B cell (primary cell): ENCODE measurements at regions not wholly inside any gene's neighbourhood (a gene's known extent, or its start where the extent isn't known, plus 50 kb on each side); places are given as distances from the start of the nearest gene placed in this dataset.

Source experiments
- ATAC-seq: fragments of 200-7000 bp; cut with Tn5 transposase; one replicate; pipeline ENCODE4 v1.10.0; 2021; ENCODE audit warnings: low read depth, mild to moderate bottlenecking, moderate number of reproducible peaks, moderate library complexity
- CTCF ChIA-PET: fragments of 350-600 bp; sonication (Branson Sonifier 250); formaldehyde crosslinking; loops from one replicate; lab custom pipeline; 2021; ENCODE audit warnings: antibody characterized with exemption, inconsistent platforms; lab: Charles Lee
- POLR2A ChIA-PET: fragments of 350-600 bp; sonication (Branson Sonifier 250); formaldehyde crosslinking; loops from one replicate; lab custom pipeline; 2021; ENCODE audit warnings: antibody characterized with exemption; lab: Charles Lee
- DNase-seq: peaks from one replicate; pipeline ENCODE4 v3.0.0; 2013
- H2AFZ ChIP-seq: 2 replicates; pipeline ENCODE4 v1.6.1; 2012; ENCODE audit warnings: mild to moderate bottlenecking, low read depth, low read length; ENCODE audit not compliant: insufficient read depth, poor library complexity, severe bottlenecking
- H3K27ac ChIP-seq, 2 donors: 1 replicate in 1 of 2; 2 replicates in 1 of 2; pipeline ENCODE4 v1.5.1; 2012 to 2013; ENCODE audit warnings: low read length in 2 of 2, mild to moderate bottlenecking in 2 of 2, moderate library complexity in 1 of 2
- H3K27me3 ChIP-seq, 4 experiments: fragments of 200-600 bp in 1 of 4; sonication (generic) in 1 of 4; replicated peaks in 1 of 4; 1 replicate in 2 of 4; 2 replicates in 2 of 4; pipeline versions ENCODE4 v1.6.1 to v1.7.0; 2013 to 2016; ENCODE audit warnings: low read length in 3 of 4, mild to moderate bottlenecking in 2 of 4, mixed read lengths in 1 of 4, moderate library complexity in 1 of 4; ENCODE audit not compliant: insufficient read depth in 4 of 4, control insufficient read depth in 3 of 4; ENCODE audit errors: control extremely low read depth in 1 of 4
- H3K36me3 ChIP-seq, 2 experiments: replicated peaks in 1 of 2; 1 replicate in 1 of 2; 2 replicates in 1 of 2; pipeline versions ENCODE4 v1.6.1 to v1.7.1; 2013; ENCODE audit warnings: low read length in 1 of 2; ENCODE audit not compliant: insufficient read depth in 2 of 2, control insufficient read depth in 1 of 2; ENCODE audit errors: control extremely low read depth in 1 of 2, extremely low read depth in 1 of 2
- H3K4me1 ChIP-seq, 2 donors: fragments of 200-600 bp in 1 of 2; sonication (generic) in 1 of 2; 1 replicate in 1 of 2; 2 replicates in 1 of 2; pipeline versions ENCODE4 v1.5.1 to v1.6.1; 2013 to 2017; ENCODE audit warnings: low read length in 2 of 2; ENCODE audit not compliant: control insufficient read depth in 2 of 2, insufficient read depth in 2 of 2
- H3K4me2 ChIP-seq: replicated peaks from 2 replicates; pipeline ENCODE3; 2012; ENCODE audit warnings: mild to moderate bottlenecking, low read depth, low read length; ENCODE audit not compliant: poor library complexity, severe bottlenecking
- H3K4me3 ChIP-seq, 5 experiments: fragments of 200-600 bp in 1 of 5; sonication (generic) in 1 of 5; 1 replicate in 3 of 5; 2 replicates in 2 of 5; pipeline versions ENCODE4 v1.5.1 to v1.7.0; 2011 to 2016; ENCODE audit warnings: low read length in 4 of 5, mild to moderate bottlenecking in 4 of 5, low read depth in 2 of 5, control low read depth in 1 of 5, moderate library complexity in 1 of 5; ENCODE audit not compliant: insufficient read depth in 1 of 5; ENCODE audit errors: control extremely low read depth in 1 of 5, extremely low read depth in 1 of 5
- H3K79me2 ChIP-seq: fragments of 200-600 bp; sonication (generic); one replicate; pipeline ENCODE4 v1.6.0; 2016; ENCODE audit warnings: low read length; ENCODE audit not compliant: control insufficient read depth, insufficient read depth
- H3K9ac ChIP-seq: fragments of 200-600 bp; sonication (generic); 2 replicates; pipeline ENCODE4 v1.6.1; 2017; ENCODE audit warnings: mild to moderate bottlenecking, low read length, moderate library complexity
- H3K9me3 ChIP-seq, 3 donors: one replicate each; pipeline versions ENCODE4 v1.6.1 to v1.7.1; 2013; ENCODE audit warnings: low read length in 2 of 3; ENCODE audit not compliant: control insufficient read depth in 2 of 3, insufficient read depth in 1 of 3; ENCODE audit errors: control extremely low read depth in 1 of 3
- H4K20me1 ChIP-seq: 2 replicates; pipeline ENCODE4 v1.6.0; 2012; ENCODE audit warnings: mild to moderate bottlenecking, low read length; ENCODE audit not compliant: insufficient read depth, control insufficient read depth, poor library complexity, severe bottlenecking
- H3K27ac Mint-ChIP-seq: one replicate; pipeline ENCODE4 v1.8.0; 2021; ENCODE audit warnings: mixed read lengths
- H3K27me3 Mint-ChIP-seq: one replicate; pipeline ENCODE4 v1.8.0; 2021; ENCODE audit warnings: mixed read lengths
- H3K4me1 Mint-ChIP-seq: one replicate; pipeline ENCODE4 v1.8.0; 2021; ENCODE audit warnings: mixed read lengths
- H3K4me3 Mint-ChIP-seq: one replicate; pipeline ENCODE4 v1.8.0; 2021; ENCODE audit warnings: mixed read lengths
- H3K9me3 Mint-ChIP-seq: one replicate; pipeline ENCODE4 v1.8.0; 2022; ENCODE audit warnings: mixed read lengths; ENCODE audit not compliant: insufficient read depth
- EZH2 ChIP-seq: IDR thresholded peaks from 2 replicates; pipeline ENCODE4 v1.6.1; 2012; ENCODE audit warnings: borderline replicate concordance, low read depth, mild to moderate bottlenecking, moderate library complexity, low read length; ENCODE audit not compliant: insufficient read depth, poor library complexity, severe bottlenecking
- WGBS: methylation state at CpG from one replicate; pipeline ENCODE4 v1.1.5; 2013; ENCODE audit warnings: missing lambda C conversion rate; ENCODE audit not compliant: insufficient coverage; 5-methylcytosine and 5-hydroxymethylcytosine counted together
- intact Hi-C: fragments of 100-400 bp; cut with micrococcal nuclease; formaldehyde crosslinking; loops from one replicate; pipeline ENCODE4 v1.10.0; 2022
- TF ChIP-seq, protein P1 (sequence below): fragments of 200-600 bp; IDR thresholded peaks from one replicate; pipeline ENCODE4 v1.8.0; 2022; ENCODE audit warnings: antibody characterized with exemption, mild to moderate bottlenecking

GRCh38 chr7:34390103-34390502, 267.9 kb upstream of the NPSR1 start:
- no peaks in the 10 kb centered on the region for H3K4me1 Mint-ChIP-seq
- intact Hi-C loops, result no loop called here
- H3K4me3 Mint-ChIP-seq, result no peak overlapping the region
- no peaks in the 10 kb centered on the region for H3K36me3 ChIP-seq
- POLR2A ChIA-PET, result no interaction called here
- no peaks in the 10 kb centered on the region for H3K4me1 ChIP-seq
- H3K4me3 ChIP-seq, result no peak overlapping the region
- H3K27ac Mint-ChIP-seq, result no peak overlapping the region
- no peaks in the 10 kb centered on the region for H3K9me3 ChIP-seq
- H3K9me3 Mint-ChIP-seq, result peaks cover 2% of the 10 kb centered on the region
- no peak overlapping the region for H3K27ac ChIP-seq
- TF ChIP-seq EZH2, result no peak
- TF ChIP-seq, protein P1, sequence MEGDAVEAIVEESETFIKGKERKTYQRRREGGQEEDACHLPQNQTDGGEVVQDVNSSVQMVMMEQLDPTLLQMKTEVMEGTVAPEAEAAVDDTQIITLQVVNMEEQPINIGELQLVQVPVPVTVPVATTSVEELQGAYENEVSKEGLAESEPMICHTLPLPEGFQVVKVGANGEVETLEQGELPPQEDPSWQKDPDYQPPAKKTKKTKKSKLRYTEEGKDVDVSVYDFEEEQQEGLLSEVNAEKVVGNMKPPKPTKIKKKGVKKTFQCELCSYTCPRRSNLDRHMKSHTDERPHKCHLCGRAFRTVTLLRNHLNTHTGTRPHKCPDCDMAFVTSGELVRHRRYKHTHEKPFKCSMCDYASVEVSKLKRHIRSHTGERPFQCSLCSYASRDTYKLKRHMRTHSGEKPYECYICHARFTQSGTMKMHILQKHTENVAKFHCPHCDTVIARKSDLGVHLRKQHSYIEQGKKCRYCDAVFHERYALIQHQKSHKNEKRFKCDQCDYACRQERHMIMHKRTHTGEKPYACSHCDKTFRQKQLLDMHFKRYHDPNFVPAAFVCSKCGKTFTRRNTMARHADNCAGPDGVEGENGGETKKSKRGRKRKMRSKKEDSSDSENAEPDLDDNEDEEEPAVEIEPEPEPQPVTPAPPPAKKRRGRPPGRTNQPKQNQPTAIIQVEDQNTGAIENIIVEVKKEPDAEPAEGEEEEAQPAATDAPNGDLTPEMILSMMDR, result no peak
- CTCF ChIA-PET, result no interaction called here
- H3K27me3 Mint-ChIP-seq, result no peaks in the 10 kb centered on the region
- no peak overlapping the region for H3K4me2 ChIP-seq
- WGBS, result no CpG with 5 or more reads among the region's 1 CpG
- no peak overlapping the region for H2AFZ ChIP-seq
- H3K9ac ChIP-seq, result no peak overlapping the region
- H3K27me3 ChIP-seq, result no peaks in the 10 kb centered on the region
- DNase-seq, result no peak
- no peak for ATAC-seq
- H4K20me1 ChIP-seq, result no peaks in the 10 kb centered on the region
- no peaks in the 10 kb centered on the region for H3K79me2 ChIP-seq

DNA sequence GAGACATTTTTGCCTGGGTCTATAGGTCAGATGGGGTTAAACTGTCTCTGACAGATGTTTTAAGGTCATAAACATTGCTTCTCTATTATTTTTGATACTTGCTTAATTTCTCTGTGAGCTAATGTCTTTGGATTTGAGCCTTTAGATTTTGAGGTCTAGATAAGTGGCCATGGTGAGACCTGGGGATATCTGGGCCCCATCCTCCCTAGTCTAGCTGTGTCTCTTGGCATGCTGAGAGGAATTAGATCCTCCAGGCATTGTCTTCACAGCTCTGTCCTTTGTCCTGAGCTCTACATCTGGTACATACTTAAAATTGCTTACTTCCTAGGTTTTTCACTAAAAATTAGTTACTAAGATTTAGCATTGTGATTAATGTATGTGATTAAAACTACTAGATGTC, 265.0 kb upstream of the NPSR1 start:
- ChIA-PET CTCF (no interaction called here), POLR2A (no interaction called here)
- peaks cover 2% of the 10 kb centered on the region for H3K9me3 Mint-ChIP-seq
- Histone ChIP-seq H3K36me3 (no peaks in the 10 kb centered on the region), H3K4me2 (no peak overlapping the region), H3K27me3 (no peaks in the 10 kb centered on the region), H3K79me2 (no peaks in the 10 kb centered on the region), H4K20me1 (no peaks in the 10 kb centered on the region), H3K4me1 (no peaks in the 10 kb centered on the region), H3K4me3 (no peak overlapping the region), H3K9ac (no peak overlapping the region), H3K9me3 (no peaks in the 10 kb centered on the region), H3K27ac (no peak overlapping the region), H2AFZ (no peak overlapping the region)
- no peak overlapping the region for H3K4me3 Mint-ChIP-seq
- DNase-seq (no peak), ATAC-seq (no peak)
- TF ChIP-seq EZH2, result no peak
- TF ChIP-seq, protein P1, result no peak
- no peaks in the 10 kb centered on the region for H3K4me1 Mint-ChIP-seq
- no peak overlapping the region for H3K27ac Mint-ChIP-seq
- intact Hi-C loops, result no loop called here
- H3K27me3 Mint-ChIP-seq, result no peaks in the 10 kb centered on the region
